GM23338 (cell line): ENCODE measurements at regions not wholly inside any gene's neighbourhood (a gene's known extent, or its start where the extent isn't known, plus 50 kb on each side); places are given as distances from the start of the nearest gene placed in this dataset.

Experiments used
- CREB1 ChIP-seq: fragments of 250-450 bp; sonication (Bioruptor Pico); IDR thresholded peaks from 2 replicates; pipeline ENCODE4 v1.5.0; 2020; ENCODE audit warnings: low read depth, mild to moderate bottlenecking, moderate library complexity
- CTCF ChIP-seq, 2 experiments: fragments of 200-600 bp in 1 of 2; sonication (generic) in 1 of 2; conservative IDR thresholded peaks; 2 replicates each; pipeline versions ENCODE4 v1.5.1 to v1.6.1; 2016 to 2017; ENCODE audit warnings: antibody characterized with exemption in 2 of 2, low read depth in 2 of 2, mild to moderate bottlenecking in 2 of 2, moderate library complexity in 1 of 2
- EZH2 ChIP-seq: fragments of 200-600 bp; sonication (generic); IDR thresholded peaks from one replicate; pipeline ENCODE4 v1.8.0; 2017; ENCODE audit warnings: antibody characterized with exemption, mild to moderate bottlenecking, low read depth; ENCODE audit not compliant: unreplicated experiment
- EZH2phosphoT487 ChIP-seq: fragments of 200-600 bp; sonication (generic); IDR thresholded peaks from one replicate; pipeline ENCODE4 v1.8.1; 2018; ENCODE audit warnings: antibody characterized with exemption; ENCODE audit not compliant: unreplicated experiment
- POLR2AphosphoS5 ChIP-seq: IDR thresholded peaks from 2 replicates; pipeline ENCODE4 v1.6.1; 2016; ENCODE audit warnings: antibody characterized with exemption, low read depth
- TF ChIP-seq, protein P1 (sequence below): IDR thresholded peaks from one replicate; pipeline ENCODE4 v1.6.1; 2018; ENCODE audit warnings: antibody characterized with exemption; ENCODE audit not compliant: unreplicated experiment

DNA sequence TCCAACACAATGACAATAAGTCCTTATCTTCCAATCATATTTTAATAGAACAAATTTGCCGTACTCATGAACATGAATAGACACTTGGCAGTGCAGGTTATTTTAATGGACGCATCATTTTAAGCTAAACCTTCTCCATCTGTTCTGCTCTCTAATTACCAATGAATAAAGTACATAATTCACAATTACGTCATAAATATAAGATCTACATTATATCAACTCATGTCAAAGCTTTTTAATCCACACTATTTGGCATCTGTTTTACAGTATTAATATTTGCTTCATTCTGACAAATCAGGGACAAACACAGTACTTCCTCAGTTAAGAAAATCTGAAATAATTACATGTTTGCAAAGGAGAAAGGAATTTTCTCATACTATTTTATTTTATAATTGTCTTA is 344.1 kb upstream of the DMAC1 start:
- TF ChIP-seq CTCF (conservative IDR thresholded peaks at IDR 0.05; ENCODE audit: low read depth in 2 of 2): no peak
- TF ChIP-seq EZH2: no peak
- no peak for TF ChIP-seq CREB1 (CRISPR knock-in tag)
- TF ChIP-seq, protein P1, sequence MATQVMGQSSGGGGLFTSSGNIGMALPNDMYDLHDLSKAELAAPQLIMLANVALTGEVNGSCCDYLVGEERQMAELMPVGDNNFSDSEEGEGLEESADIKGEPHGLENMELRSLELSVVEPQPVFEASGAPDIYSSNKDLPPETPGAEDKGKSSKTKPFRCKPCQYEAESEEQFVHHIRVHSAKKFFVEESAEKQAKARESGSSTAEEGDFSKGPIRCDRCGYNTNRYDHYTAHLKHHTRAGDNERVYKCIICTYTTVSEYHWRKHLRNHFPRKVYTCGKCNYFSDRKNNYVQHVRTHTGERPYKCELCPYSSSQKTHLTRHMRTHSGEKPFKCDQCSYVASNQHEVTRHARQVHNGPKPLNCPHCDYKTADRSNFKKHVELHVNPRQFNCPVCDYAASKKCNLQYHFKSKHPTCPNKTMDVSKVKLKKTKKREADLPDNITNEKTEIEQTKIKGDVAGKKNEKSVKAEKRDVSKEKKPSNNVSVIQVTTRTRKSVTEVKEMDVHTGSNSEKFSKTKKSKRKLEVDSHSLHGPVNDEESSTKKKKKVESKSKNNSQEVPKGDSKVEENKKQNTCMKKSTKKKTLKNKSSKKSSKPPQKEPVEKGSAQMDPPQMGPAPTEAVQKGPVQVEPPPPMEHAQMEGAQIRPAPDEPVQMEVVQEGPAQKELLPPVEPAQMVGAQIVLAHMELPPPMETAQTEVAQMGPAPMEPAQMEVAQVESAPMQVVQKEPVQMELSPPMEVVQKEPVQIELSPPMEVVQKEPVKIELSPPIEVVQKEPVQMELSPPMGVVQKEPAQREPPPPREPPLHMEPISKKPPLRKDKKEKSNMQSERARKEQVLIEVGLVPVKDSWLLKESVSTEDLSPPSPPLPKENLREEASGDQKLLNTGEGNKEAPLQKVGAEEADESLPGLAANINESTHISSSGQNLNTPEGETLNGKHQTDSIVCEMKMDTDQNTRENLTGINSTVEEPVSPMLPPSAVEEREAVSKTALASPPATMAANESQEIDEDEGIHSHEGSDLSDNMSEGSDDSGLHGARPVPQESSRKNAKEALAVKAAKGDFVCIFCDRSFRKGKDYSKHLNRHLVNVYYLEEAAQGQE: no peak
- no peak for TF ChIP-seq EZH2phosphoT487
- TF ChIP-seq POLR2AphosphoS5: no peak
